ENCODE measurements at regions not wholly inside any gene's neighbourhood (a gene's known extent, or its start where the extent isn't known, plus 50 kb on each side); places are given as distances from the start of the nearest gene placed in this dataset.

- TF ChIP-seq ZNF710 (CRISPR knock-in tag; IDR thresholded peaks at IDR 0.05; ENCODE audit: borderline replicate concordance) (no peak), FOXP4 (CRISPR knock-in tag; IDR thresholded peaks at IDR 0.05) (no peak), SPEN (CRISPR knock-in tag; IDR thresholded peaks at IDR 0.05; ENCODE audit: low read depth) (no peak), RFX1 (IDR thresholded peaks at IDR 0.05) (no peak), ARHGAP35 (CRISPR knock-in tag; IDR thresholded peaks at IDR 0.05; ENCODE audit: borderline replicate concordance) (no peak), ZBED4 (CRISPR knock-in tag; IDR thresholded peaks at IDR 0.05; ENCODE audit: borderline replicate concordance) (no peak), SMARCE1 (IDR thresholded peaks at IDR 0.05; ENCODE audit: borderline replicate concordance) (no peak), ZNF121 (CRISPR knock-in tag; IDR thresholded peaks at IDR 0.05) (no peak), SNAI1 (CRISPR knock-in tag; IDR thresholded peaks at IDR 0.05; ENCODE audit: borderline replicate concordance) (no peak), ZNF496 (CRISPR knock-in tag; IDR thresholded peaks at IDR 0.05; ENCODE audit: insufficient replicate concordance) (no peak), IKZF1 (IDR thresholded peaks at IDR 0.05) (no peak), ZNF605 (CRISPR knock-in tag; IDR thresholded peaks at IDR 0.05) (no peak), HNRNPUL1 (IDR thresholded peaks at IDR 0.05; ENCODE audit: low read depth, low read length) (no peak), MTF1 (CRISPR knock-in tag; IDR thresholded peaks at IDR 0.05) (no peak), TARDBP (CRISPR knock-in tag; IDR thresholded peaks at IDR 0.05) (no peak), GMEB2 (CRISPR knock-in tag; IDR thresholded peaks at IDR 0.05; ENCODE audit: low read depth) (no peak)
Measured at GRCh38 chr5:143566139-143566538, 162.7 kb upstream of the NR3C1 start (continued).

Measured in HepG2 (cell line).